Panc1 (cell line): ENCODE measurements at regions not wholly inside any gene's neighbourhood (a gene's known extent, or its start where the extent isn't known, plus 50 kb on each side); places are given as distances from the start of the nearest gene placed in this dataset.

Experiments used
- ATAC-seq: fragments of 200-7000 bp; cut with Tn5 transposase; 2 replicates; pipeline ENCODE4 v1.9.1; 2020; ENCODE audit warnings: mild to moderate bottlenecking, moderate library complexity
- BruUV-seq: library from RNA; stranded (reverse); fragments of 400-500 nt; replicated peaks from 2 replicates; lab custom pipeline; 2021; lab: Mats Ljungman, UMichigan
- CTCF ChIA-PET: fragments of 300-600 bp; sonication (Branson Sonifier 250); formaldehyde crosslinking; loops from one replicate; lab custom pipeline; 2022; ENCODE audit warnings: antibody characterized with exemption; lab: Charles Lee
- POLR2A ChIA-PET: fragments of 300-600 bp; sonication (Branson Sonifier 250); formaldehyde crosslinking; loops from one replicate; lab custom pipeline; 2022; ENCODE audit warnings: antibody characterized with exemption; lab: Charles Lee
- DNase-seq: peaks from one replicate; pipeline ENCODE4 v3.0.0-alpha.2; 2010; ENCODE audit warnings: low read depth, low spot score
- H3K27ac ChIP-seq: 2 replicates; pipeline ENCODE4 v1.5.1; 2011; ENCODE audit warnings: mild to moderate bottlenecking, low read length, inconsistent platforms
- H3K27me3 ChIP-seq: fragments of 200-500 bp; sonication (Bioruptor generic); 2 replicates; pipeline ENCODE4 v1.6.0; 2014; ENCODE audit warnings: low read length, inconsistent platforms; ENCODE audit not compliant: control insufficient read depth, insufficient read depth
- H3K36me3 ChIP-seq: fragments of 200-500 bp; sonication (Bioruptor generic); 2 replicates; pipeline ENCODE4 v1.5.1; 2014; ENCODE audit warnings: inconsistent platforms, mild to moderate bottlenecking, low read length, moderate library complexity; ENCODE audit not compliant: control insufficient read depth, insufficient read depth
- H3K4me1 ChIP-seq: 2 replicates; pipeline ENCODE4 v1.5.1; 2011; ENCODE audit warnings: inconsistent platforms, mild to moderate bottlenecking, low read length, moderate library complexity; ENCODE audit not compliant: control insufficient read depth, insufficient read depth
- H3K4me3 ChIP-seq, 2 experiments: 2 replicates each; pipeline ENCODE4 v1.5.1; 2011 to 2012; ENCODE audit warnings: low read depth in 2 of 2, low read length in 2 of 2, mild to moderate bottlenecking in 2 of 2, inconsistent platforms in 1 of 2, moderate library complexity in 1 of 2
- H3K9me3 ChIP-seq: fragments of 200-500 bp; sonication (Bioruptor generic); 2 replicates; pipeline ENCODE4 v1.5.1; 2014; ENCODE audit warnings: low read depth, mild to moderate bottlenecking, inconsistent platforms, low read length, moderate library complexity; ENCODE audit not compliant: control insufficient read depth, insufficient read depth
- CTCF ChIP-seq: fragments of 450-650 bp; IDR thresholded peaks from 2 replicates; pipeline ENCODE4 v1.5.1; 2017; ENCODE audit warnings: mild to moderate bottlenecking
- POLR2AphosphoS5 ChIP-seq: IDR thresholded peaks from 2 replicates; pipeline ENCODE4 v1.6.1; 2012; ENCODE audit warnings: mild to moderate bottlenecking, low read depth, low read length, moderate library complexity
- REST ChIP-seq, 2 experiments: IDR thresholded peaks; 2 replicates each; pipeline ENCODE4 v1.6.1; 2011 to 2012; ENCODE audit warnings: low read depth in 2 of 2, control low read depth in 1 of 2, low read length in 1 of 2, mild to moderate bottlenecking in 1 of 2, moderate library complexity in 1 of 2; ENCODE audit not compliant: insufficient read depth in 1 of 2
- SIN3A ChIP-seq: IDR thresholded peaks from 2 replicates; pipeline ENCODE4 v1.6.1; 2012; ENCODE audit warnings: low read depth, mild to moderate bottlenecking, low read length, moderate library complexity, borderline replicate concordance; ENCODE audit not compliant: insufficient read depth
- TCF7L2 ChIP-seq: IDR thresholded peaks from 2 replicates; pipeline ENCODE4 v1.6.1; 2011; ENCODE audit warnings: mild to moderate bottlenecking, low read depth, low read length, inconsistent platforms
- in situ Hi-C: cut with HindIII; loops from 2 replicates; pipeline ENCODE4 v1.10.0; 2016; ENCODE audit warnings: low sequenced_read_pairs, low pct_unique_long_range_greater_than_20kb
- intact Hi-C: fragments of 100-400 bp; cut with micrococcal nuclease; formaldehyde crosslinking; loops from one replicate; pipeline ENCODE4 v1.10.0; 2022; ENCODE audit not compliant: unreplicated experiment

- Histone ChIP-seq H3K4me3 (no peak overlapping the region), H3K9me3 (no peaks in the 10 kb centered on the region), H3K27ac (no peak overlapping the region), H3K27me3 (no peaks in the 10 kb centered on the region), H3K4me1 (no peaks in the 10 kb centered on the region), H3K36me3 (no peaks in the 10 kb centered on the region)
- in situ Hi-C loops: no loop called here
- ATAC-seq (no peak), DNase-seq (no peak)
- POLR2A ChIA-PET: no interaction called here
- BruUV-seq: no TSS peak
- CTCF ChIA-PET: no interaction called here
- intact Hi-C loops: no loop called here
- TF ChIP-seq SIN3A (no peak), TCF7L2 (no peak), CTCF (no peak), REST (IDR thresholded peaks at IDR 0.05; ENCODE audit: insufficient read depth in 1 of 2, low read depth in 2 of 2, low read length in 1 of 2) (no peak), POLR2AphosphoS5 (no peak)
These were observed 55.8 kb downstream of the KCNE4 start for GRCh38 chr2:223107825-223108224.

GRCh38 chr2:223108351-223109050 is 56.5 kb downstream of the KCNE4 start:
- Histone ChIP-seq H3K4me1 (no peaks in the 10 kb centered on the region), H3K4me3 (no peak overlapping the region), H3K27me3 (no peaks in the 10 kb centered on the region), H3K9me3 (no peaks in the 10 kb centered on the region), H3K27ac (no peak overlapping the region), H3K36me3 (no peaks in the 10 kb centered on the region)
- CTCF ChIA-PET: no interaction called here
- TF ChIP-seq POLR2AphosphoS5 (no peak), TCF7L2 (no peak), SIN3A (no peak), REST (IDR thresholded peaks at IDR 0.05; ENCODE audit: insufficient read depth in 1 of 2, low read depth in 2 of 2, low read length in 1 of 2) (no peak), CTCF (no peak)
- ATAC-seq: no peak
- intact Hi-C loops (no loop called here), in situ Hi-C loops (no loop called here)
- BruUV-seq: no TSS peak
- POLR2A ChIA-PET: no interaction called here
- DNase-seq: no peak
